GM10248 (cell line): ENCODE measurements at regions not wholly inside any gene's neighbourhood (a gene's known extent, or its start where the extent isn't known, plus 50 kb on each side); places are given as distances from the start of the nearest gene placed in this dataset.

Experiments used
- CTCF ChIA-PET: fragments of 300-600 bp; sonication (Branson Sonifier 250); formaldehyde crosslinking; extraction: SDS; loops from one replicate; lab custom pipeline; 2021; ENCODE audit warnings: antibody characterized with exemption; lab: Yijun Ruan, JAX
- POLR2A ChIA-PET: fragments of 350-650 bp; sonication (Branson Sonifier 250); formaldehyde crosslinking; extraction: SDS; loops from one replicate; lab custom pipeline; 2020; ENCODE audit warnings: antibody characterized with exemption; lab: Yijun Ruan, JAX
- DNase-seq: peaks from one replicate; pipeline ENCODE4 v3.0.0; 2012; ENCODE audit errors: extremely low spot score
- TF ChIP-seq, protein P1 (sequence below): IDR thresholded peaks from 2 replicates; pipeline ENCODE4 v1.5.1; 2012; ENCODE audit warnings: mild to moderate bottlenecking, low read depth; ENCODE audit errors: extremely low read depth, missing control alignments, control extremely low read depth

DNA sequence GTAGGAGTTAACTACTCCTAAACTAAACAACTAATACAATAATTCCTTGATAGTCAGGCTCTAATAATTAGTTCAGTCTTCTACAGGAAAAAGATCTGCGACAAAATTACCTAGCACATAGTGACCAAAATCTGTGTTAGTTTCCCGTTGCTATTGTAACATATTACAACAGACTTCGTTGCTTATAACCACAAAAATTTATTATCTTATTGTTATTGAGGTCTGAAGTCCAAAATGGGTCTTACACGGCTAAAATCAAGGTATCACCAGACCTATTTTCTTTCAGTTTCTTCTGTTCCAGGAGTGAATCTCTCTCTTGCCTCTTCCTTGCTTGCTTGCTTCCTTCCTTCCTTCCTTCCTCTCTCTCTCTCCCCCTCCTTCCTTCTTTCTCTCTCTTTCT lies 993.6 kb upstream of the SPRY2 start:
- ChIA-PET CTCF (no interaction called here), POLR2A (no interaction called here)
- TF ChIP-seq, protein P1, sequence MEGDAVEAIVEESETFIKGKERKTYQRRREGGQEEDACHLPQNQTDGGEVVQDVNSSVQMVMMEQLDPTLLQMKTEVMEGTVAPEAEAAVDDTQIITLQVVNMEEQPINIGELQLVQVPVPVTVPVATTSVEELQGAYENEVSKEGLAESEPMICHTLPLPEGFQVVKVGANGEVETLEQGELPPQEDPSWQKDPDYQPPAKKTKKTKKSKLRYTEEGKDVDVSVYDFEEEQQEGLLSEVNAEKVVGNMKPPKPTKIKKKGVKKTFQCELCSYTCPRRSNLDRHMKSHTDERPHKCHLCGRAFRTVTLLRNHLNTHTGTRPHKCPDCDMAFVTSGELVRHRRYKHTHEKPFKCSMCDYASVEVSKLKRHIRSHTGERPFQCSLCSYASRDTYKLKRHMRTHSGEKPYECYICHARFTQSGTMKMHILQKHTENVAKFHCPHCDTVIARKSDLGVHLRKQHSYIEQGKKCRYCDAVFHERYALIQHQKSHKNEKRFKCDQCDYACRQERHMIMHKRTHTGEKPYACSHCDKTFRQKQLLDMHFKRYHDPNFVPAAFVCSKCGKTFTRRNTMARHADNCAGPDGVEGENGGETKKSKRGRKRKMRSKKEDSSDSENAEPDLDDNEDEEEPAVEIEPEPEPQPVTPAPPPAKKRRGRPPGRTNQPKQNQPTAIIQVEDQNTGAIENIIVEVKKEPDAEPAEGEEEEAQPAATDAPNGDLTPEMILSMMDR = no peak
- DNase-seq = no peak

DNA sequence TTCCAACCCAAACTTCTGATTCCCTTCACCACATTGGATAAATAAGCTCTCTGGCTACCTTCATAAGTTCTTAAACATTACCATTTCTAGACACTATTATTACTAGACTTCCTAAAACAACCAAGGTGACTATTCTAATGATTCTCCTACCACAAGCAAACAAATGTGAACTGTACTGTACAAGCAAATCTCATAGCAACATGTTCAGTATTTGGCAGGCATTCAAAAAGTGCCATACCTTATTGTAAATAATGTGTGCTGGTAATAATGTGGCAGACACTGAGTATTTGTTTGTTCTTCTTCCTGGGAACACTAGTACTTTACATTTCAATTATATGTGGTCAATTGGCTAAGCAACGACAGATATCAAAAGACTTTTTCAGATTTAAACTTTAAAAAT lies 986.0 kb upstream of the SPRY2 start:
- ChIA-PET POLR2A (no interaction called here), CTCF (no interaction called here)
- no peak for DNase-seq
- TF ChIP-seq, protein P1 = no peak

DNA sequence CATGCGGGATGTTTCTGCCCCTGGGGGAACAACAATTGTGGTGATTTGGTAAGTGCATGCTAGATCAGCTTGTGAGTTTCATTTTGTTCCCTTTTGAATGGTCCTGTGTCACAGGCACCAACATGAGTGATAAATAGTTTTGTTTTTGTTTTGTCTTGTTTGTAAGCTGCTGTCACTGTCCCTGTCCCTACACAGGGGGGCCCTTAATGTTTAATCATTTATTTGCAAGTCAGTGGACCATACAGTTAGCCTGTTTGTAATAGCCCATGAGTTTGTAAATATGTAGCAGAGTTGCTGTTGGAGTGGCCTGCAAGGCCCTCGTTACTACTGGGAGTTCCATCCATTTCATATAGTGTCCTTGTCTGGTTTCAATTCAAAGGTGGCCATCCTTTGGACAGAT lies 979.6 kb upstream of the SPRY2 start:
- CTCF ChIA-PET = interaction anchor here (0.7 to 1.8 kb wide), 2 partner anchors 10 to 19 kb away, joined by 3 to 5 read pairs; no protein-coding TSS in a partner anchor

DNA sequence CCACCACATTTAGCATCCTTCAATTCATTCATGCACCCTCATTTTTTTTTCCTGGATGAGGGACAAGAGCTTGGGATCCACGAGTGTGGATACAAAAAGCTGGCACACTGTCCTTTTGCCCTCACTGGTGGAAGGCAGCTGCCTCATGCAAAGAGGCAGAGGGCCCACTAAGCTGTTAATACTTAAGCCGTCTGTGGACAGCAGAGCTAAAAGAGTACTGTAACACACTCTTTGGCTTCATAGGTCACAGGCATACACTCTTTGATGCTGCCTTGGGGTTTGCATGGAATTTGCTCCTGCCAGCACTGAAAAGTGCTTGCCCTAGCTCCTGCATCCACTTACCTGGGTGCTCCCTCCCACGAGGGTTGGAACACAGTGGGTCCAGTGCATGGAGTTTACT lies 978.4 kb upstream of the SPRY2 start:
- DNase-seq = no peak
- POLR2A ChIA-PET = no interaction called here
- CTCF ChIA-PET = no interaction called here
- TF ChIP-seq, protein P1 = no peak

More for the DNA sequence above, 979.6 kb upstream of the SPRY2 start:
- DNase-seq = no peak
- TF ChIP-seq, protein P1 = no peak
- POLR2A ChIA-PET = no interaction called here

DNA sequence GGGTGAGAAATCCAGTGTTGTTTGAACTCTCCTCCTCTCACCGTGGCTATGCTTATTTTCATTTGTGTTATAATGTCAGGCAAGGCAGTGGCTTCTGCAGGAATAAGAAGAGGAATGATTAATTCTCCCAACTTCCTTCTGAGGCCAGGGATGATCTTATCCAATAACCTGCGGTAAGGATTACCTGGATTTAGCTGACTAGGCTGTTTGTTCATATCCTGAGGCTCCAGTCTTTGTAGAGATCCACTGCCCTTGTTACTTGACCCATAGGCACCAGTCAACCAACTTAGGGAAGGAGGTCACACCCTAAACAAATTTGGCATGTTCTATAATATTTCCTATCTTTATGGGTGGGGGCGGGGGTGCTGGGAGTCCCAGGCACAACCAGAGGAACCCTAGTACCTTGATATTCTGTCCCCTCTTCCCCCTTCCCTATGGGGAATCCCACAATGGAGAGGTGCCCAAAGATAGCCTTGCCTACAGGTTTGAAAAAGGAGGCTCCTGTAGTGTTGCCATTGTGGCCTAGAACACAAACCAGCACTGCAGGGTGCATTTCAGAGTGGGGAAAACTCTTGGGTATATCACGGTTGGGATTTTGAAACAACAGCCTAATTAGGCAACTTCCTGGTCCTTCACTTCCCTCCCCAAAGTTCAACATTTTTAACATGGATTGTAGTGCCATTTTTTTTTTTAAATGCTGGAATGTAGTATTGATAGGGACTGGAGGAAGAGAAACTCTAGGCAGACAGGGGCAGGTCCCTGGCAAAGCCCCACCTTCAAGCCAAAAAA lies 977.5 kb upstream of the SPRY2 start:
- TF ChIP-seq, protein P1 = no peak
- CTCF ChIA-PET = no interaction called here
- POLR2A ChIA-PET = no interaction called here
- DNase-seq = no peak

DNA sequence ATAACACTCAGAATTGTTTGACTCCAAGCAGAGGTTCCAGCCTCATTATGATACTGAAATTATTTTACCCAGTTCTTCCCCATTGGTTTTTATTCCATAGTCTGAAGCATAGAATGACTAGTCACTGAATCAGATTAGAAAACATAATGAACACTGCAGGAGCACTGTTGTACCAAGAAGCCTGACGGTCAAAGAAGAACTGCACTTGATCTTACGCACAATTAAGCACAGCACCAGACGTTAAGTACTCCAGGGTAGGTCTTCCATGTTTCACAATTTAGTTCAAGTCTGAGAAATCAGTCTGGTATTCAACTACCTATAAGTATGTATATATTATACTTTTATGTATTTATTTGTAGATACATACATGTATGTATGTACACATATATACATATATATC lies 973.5 kb upstream of the SPRY2 start:
- no peak for DNase-seq
- CTCF ChIA-PET = interaction anchor here (1.3 kb wide), 1 partner anchor 12 kb away, joined by 3 read pairs; no protein-coding TSS in a partner anchor
- POLR2A ChIA-PET = no interaction called here
- TF ChIP-seq, protein P1 = no peak

DNA sequence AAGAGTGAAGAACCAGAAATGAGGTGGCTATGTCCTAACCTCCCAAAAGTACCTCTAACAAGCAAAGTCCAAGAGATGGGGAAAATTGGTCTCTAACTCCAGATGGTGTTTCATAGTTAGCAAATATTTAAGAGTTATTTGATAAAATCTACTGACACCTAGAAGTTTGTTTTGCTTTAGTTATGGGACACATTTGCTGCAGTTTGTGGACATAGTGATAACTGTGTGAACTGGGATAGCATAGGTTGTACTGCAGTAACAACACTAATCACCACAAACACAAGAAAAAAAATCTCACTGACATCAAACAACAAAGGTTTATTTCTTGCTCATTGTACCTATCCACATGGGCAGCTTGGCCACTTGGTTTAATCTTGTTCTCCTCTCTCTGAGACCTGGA lies 965.0 kb upstream of the SPRY2 start:
- ChIA-PET POLR2A (no interaction called here), CTCF (no interaction called here)
- TF ChIP-seq, protein P1 = no peak
- DNase-seq = no peak
